ENCODE measurements at regions not wholly inside any gene's neighbourhood (a gene's known extent, or its start where the extent isn't known, plus 50 kb on each side); places are given as distances from the start of the nearest gene placed in this dataset.

DNA sequence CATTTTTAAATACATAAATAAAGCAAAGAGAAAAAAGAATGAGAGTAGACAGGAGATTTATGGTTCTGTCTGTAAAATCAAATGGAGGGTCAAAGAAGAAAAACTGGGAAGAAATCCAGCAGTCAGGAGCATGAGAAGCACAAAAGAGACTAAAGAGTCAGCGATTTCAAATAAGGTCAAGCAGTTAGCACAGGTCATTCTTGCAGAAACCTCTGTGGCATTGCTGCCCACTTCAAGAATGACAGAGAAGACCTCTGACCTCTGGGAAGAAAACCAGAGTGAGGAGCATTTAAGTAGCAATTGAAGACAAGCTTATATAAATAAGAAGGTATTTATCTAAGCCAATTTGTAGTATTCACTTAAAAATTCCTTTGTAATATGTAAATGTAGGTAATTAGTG lies 172.0 kb upstream of the SPOPL start:
- no peak overlapping the region for H2BK15ac ChIP-seq (ENCODE audit: low read depth, low read length)
- no peak overlapping the region for H4K8ac ChIP-seq (replicated peaks; ENCODE audit: insufficient read length, low read depth, low read length)
- no peak overlapping the region for H3K23ac ChIP-seq (ENCODE audit: insufficient read length, low read depth, low read length)
- no peak overlapping the region for H4K91ac ChIP-seq (ENCODE audit: insufficient read length, low read depth, low read length)
- H4K20me1 ChIP-seq (ENCODE audit: control insufficient read depth, insufficient read depth, insufficient read length): no peaks in the 10 kb centered on the region
- no peak overlapping the region for H4K5ac ChIP-seq (ENCODE audit: insufficient read length, low read depth, low read length)
- H3K4me3 Mint-ChIP-seq: no peak overlapping the region
- no peak overlapping the region for H3K18ac ChIP-seq (ENCODE audit: insufficient read length, low read depth, low read length)
- no peaks in the 10 kb centered on the region for H3K9me3 ChIP-seq (ENCODE audit: control insufficient read depth, low read depth, low read length)
- H3K27me3 ChIP-seq (ENCODE audit: insufficient read depth, low read length): no peaks in the 10 kb centered on the region
- no peak overlapping the region for H3K4ac ChIP-seq (ENCODE audit: low read depth, low read length)
- no peak overlapping the region for H2BK12ac ChIP-seq (ENCODE audit: insufficient read length, low read depth, low read length)
- no peak overlapping the region for H2AFZ ChIP-seq (ENCODE audit: low read length)
- H3K27ac Mint-ChIP-seq: no peak overlapping the region
- H2BK20ac ChIP-seq (ENCODE audit: low read depth, low read length, poor library complexity, severe bottlenecking): no peak overlapping the region
- H3K9ac ChIP-seq (ENCODE audit: extremely low read depth, insufficient read length, low read length): no peak overlapping the region
- TF ChIP-seq, protein P1, sequence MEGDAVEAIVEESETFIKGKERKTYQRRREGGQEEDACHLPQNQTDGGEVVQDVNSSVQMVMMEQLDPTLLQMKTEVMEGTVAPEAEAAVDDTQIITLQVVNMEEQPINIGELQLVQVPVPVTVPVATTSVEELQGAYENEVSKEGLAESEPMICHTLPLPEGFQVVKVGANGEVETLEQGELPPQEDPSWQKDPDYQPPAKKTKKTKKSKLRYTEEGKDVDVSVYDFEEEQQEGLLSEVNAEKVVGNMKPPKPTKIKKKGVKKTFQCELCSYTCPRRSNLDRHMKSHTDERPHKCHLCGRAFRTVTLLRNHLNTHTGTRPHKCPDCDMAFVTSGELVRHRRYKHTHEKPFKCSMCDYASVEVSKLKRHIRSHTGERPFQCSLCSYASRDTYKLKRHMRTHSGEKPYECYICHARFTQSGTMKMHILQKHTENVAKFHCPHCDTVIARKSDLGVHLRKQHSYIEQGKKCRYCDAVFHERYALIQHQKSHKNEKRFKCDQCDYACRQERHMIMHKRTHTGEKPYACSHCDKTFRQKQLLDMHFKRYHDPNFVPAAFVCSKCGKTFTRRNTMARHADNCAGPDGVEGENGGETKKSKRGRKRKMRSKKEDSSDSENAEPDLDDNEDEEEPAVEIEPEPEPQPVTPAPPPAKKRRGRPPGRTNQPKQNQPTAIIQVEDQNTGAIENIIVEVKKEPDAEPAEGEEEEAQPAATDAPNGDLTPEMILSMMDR (conservative IDR thresholded peaks at IDR 0.05): no peak
- H3K14ac ChIP-seq (ENCODE audit: insufficient read depth, low read length): no peak overlapping the region
- H3K56ac ChIP-seq (ENCODE audit: insufficient read length, low read depth, low read length): no peak overlapping the region
- H3K27ac ChIP-seq (ENCODE audit: insufficient read length, low read depth, low read length): no peak overlapping the region
- H3K4me1 ChIP-seq (ENCODE audit: insufficient read depth, low read length): no peaks in the 10 kb centered on the region
- no peak for DNase-seq
- H3K9me3 Mint-ChIP-seq: no peaks in the 10 kb centered on the region
- H2BK5ac ChIP-seq (ENCODE audit: insufficient read length, low read length): no peak overlapping the region
- no peak overlapping the region for H2BK120ac ChIP-seq (ENCODE audit: low read depth, low read length, poor library complexity, severe bottlenecking)
- H3K79me2 ChIP-seq (ENCODE audit: insufficient read depth, low read length): no peaks in the 10 kb centered on the region
- H3K4me1 Mint-ChIP-seq: no peaks in the 10 kb centered on the region
- H3K23me2 ChIP-seq (ENCODE audit: insufficient read length, low read depth, low read length, poor library complexity, severe bottlenecking): no peaks in the 10 kb centered on the region
- no CpG with 5 or more reads among the region's 1 CpG for WGBS (ENCODE audit: extremely low coverage, insufficient read length, low lambda C conversion rate)
- no peaks in the 10 kb centered on the region for H3K27me3 Mint-ChIP-seq (ENCODE audit: low read depth)
- no peak overlapping the region for H2AK5ac ChIP-seq (ENCODE audit: insufficient read length, low read length)
- no peaks in the 10 kb centered on the region for H3K36me3 Mint-ChIP-seq (ENCODE audit: insufficient read depth in 1 of 3, low read depth in 3 of 3)
- H3K4me2 ChIP-seq (ENCODE audit: insufficient read depth, insufficient read length, low read length): no peak overlapping the region
- H3K79me1 ChIP-seq (ENCODE audit: insufficient read depth, low read depth, low read length, poor library complexity, severe bottlenecking): no peaks in the 10 kb centered on the region
- no peak overlapping the region for H3T11ph ChIP-seq (ENCODE audit: low read length)

Measured in H9 (cell line).